NCI-H524 treated with DMSO at 0.1 percent for 48 hours (cell line): ENCODE measurements at regions not wholly inside any gene's neighbourhood (a gene's known extent, or its start where the extent isn't known, plus 50 kb on each side); places are given as distances from the start of the nearest gene placed in this dataset.
A peak's percentile ranks its signal among the peaks of the same experiment; 100 is the strongest.

Experiments
- DNase-seq: peaks from one replicate; lab custom pipeline; 2025; lab: John Stamatoyannopoulos, UW

- no peak for DNase-seq
These were observed 380.3 kb downstream of the AASDHPPT start for GRCh38 chr11:106457727-106458126.

GRCh38 chr11:106459135-106459534 lies 381.7 kb downstream of the AASDHPPT start:
- no peak for DNase-seq

- no peak for DNase-seq
These were observed 383.8 kb downstream of the AASDHPPT start for GRCh38 chr11:106461148-106461691.

DNA sequence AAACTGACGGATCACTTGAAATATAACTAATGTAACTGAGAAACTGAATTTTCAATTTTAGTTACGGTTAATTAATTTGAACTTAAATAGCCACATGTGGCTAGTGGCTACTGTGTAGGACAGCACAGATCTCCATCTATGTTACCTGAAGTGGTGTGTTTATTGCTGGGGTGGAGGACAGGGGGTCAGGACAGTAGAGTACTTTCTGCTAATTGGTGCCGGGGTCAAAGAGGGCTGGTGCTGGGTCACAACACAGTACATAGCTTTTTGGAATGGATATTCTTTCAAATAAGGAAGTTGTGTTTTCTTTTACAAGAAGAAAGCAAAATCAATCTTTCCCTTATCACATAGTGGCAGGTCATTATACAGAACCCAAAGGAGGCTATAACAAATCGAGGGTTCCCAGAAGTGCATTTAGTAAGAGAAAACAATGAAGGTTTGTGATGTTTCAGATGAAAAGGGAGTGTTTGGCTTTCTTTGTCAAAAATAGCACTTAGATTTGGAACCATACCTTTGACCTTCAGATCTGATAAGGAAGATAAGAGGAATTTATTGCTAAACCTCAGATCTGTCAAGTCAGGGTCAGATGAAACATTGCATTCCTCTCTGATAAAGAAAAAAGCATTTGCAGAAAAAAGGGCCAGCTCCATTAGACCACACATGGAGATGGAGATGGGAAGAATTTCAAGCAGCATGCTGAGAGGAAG lies 384.5 kb downstream of the AASDHPPT start:
- no peak for DNase-seq

GRCh38 chr11:106463154-106463553 lies 385.7 kb downstream of the AASDHPPT start:
- peak; percentile 73 for DNase-seq

DNA sequence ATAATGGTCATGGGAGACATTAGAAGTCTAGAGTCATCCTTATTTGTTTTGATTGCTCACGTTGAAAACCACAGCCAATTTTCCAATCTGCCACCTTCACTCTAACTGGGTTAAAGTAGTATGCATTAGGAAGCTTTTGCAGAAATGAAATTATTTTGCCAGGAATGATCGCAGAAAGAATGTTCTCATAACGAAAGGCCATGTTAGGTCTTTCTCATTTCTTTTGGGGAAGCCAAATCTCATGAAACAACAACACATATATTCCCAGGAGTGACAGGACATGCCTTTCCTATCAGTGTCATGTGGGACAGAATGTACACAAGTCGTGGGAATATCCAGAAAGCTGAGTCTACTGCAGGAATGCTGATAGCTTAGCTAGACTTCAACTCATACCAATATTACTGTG lies 386.3 kb downstream of the AASDHPPT start:
- DNase-seq: no peak

- DNase-seq: no peak
These were observed 387.3 kb downstream of the AASDHPPT start for GRCh38 chr11:106464728-106465127.

DNA sequence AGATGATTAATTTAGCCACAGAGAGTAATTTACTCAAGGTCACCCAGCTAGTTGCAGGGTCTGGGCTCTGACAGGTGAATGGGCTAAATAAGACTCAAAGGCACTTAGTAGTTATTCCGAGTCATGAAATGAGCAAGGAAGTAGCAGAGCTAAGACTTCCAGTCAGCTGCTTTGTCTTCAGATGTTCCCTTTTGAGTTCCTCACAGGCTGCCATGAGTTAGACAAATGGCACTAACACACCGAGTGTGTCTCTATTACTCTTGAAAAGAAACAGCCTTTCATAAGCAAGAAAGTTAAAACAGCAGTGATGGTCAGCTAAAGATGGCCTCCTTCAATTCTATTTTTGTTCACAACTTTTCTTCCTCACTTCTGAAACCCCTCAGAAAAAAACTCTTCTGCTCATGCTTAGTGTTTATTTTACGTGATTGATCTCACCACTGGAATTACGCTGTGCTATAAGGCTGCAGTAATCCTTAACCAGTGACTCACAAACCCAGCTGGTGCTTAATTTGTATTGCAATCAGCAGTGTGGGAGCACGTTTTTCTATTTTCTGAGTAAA lies 389.1 kb downstream of the AASDHPPT start:
- no peak for DNase-seq

GRCh38 chr11:106467501-106467900 lies 390.0 kb downstream of the AASDHPPT start:
- no peak for DNase-seq

DNA sequence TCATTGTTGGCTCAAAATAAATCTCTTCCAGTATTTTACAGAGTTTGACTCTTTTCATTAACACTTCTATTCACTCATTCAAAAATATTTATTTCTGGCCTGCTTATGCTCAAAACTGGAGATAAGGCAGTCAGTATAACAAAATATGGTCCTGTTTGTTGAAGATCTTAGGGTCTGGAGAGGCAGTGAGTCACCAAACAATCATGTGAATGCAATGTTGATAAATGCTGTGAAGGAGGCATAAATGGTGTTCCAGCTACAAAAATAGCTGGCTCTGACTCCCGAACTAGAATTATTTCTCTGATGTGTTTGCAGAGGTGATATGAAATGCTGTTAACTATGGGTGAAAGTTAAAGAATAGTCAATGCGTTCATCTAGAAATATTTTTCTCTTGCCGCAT lies 390.6 kb downstream of the AASDHPPT start:
- no peak for DNase-seq

GRCh38 chr11:106468531-106468930 lies 391.1 kb downstream of the AASDHPPT start:
- DNase-seq: no peak

DNA sequence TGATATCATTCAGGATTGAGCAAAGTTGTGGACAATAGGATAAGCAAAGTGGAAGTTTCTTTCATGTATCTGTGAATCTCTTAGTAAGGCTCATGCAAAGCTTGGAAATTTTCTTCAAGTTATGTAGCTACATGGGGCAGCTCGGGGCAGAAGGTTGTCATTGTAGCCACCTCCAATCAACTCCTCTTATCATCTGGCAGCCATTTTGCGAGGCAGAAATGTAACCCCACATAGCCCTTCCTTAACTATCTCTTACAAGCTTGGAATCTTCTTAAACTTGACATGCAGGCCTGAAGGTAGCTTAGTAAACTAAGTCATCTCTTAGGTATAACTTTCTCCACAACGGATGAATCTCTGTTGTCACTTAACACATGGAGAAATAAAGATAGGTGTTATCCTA lies 392.8 kb downstream of the AASDHPPT start:
- no peak for DNase-seq

- no peak for DNase-seq
These were observed 393.8 kb downstream of the AASDHPPT start for GRCh38 chr11:106471276-106471675.

DNA sequence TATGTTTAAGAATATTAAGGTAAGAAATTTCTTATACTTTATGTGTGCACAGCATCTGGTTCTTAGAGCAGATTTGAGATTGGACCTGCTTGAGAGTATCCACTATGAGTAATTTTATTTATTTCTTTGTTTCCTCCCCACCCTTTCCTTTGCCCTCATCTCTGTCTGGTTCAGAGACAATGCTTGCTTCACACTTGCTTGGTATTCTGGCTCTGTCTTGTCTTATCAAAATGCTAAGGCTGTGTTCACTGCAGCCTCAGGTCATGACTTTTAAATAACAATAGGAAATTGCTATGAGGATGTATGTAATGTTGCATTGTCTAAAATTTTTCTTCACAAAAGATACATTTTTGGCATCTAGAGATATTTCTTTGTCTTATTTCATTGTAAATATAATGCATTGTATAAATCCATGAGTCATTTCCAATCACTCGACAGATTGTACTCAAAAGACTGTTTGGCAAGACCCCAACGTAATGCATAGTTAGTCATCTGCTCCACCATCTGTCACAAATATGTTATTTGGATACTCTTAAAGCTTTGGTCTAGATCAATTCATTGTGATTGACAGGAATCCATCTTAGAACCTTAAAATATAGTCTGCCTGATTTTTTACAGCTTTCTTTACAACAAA lies 395.7 kb downstream of the AASDHPPT start:
- DNase-seq: peak; percentile 84

DNA sequence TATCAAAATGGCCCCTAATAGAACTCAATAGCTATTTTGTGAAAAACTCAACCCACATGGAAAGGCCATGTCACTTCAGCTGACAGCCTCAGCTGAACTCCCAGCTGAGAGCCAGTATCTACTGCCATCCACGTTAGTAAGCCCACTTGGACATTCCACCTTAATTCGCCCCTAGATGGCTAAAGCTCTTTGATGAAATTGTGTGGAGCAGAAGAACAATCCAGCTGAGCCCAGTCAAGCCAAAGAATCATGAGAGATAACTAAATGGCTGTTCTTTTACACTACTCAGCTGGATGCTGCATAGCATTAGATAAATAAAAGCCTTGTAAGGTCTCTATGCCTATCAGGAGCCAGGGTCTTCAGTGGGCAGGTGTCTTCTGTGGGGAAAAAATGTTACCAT lies 396.8 kb downstream of the AASDHPPT start:
- no peak for DNase-seq

- no peak for DNase-seq
These were observed 397.7 kb downstream of the AASDHPPT start for GRCh38 chr11:106475181-106475580.

DNA sequence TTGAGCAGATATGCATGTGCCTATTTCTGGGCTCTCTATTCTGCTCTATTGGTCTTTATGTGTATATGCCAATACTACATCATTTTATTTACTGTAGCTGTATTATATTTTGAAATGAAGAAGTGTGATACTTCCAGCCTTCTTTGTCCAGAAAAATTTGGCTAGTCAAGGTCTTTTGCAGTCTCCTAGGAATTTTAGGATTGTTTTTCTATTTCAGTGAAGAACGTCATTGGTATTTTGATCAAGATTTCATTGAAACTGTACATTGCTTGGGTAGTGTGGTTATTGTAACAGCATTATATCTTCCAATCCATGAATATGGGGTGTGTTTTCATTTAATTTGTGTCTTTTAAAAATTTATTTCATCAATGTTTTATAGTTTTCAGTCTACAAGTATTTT lies 400.3 kb downstream of the AASDHPPT start:
- DNase-seq: no peak

DNA sequence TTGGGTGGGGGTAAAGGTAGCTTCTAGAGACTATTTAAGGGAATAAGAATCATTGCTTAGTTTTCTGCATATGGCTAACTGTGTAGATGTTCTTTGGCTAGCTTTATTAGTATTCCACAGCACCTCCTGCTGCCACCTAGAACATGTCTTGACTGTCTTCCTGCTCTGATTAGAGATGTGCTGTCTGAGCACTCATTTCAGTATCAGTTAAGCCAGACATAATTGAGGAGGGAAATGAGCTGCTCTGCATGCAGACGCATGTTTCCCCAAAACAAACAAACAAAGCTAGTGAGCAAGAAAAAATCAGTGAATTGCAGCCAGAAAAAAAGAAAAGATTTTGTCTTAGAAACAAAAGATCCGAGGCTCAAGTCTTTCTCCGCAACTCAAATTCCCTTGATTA lies 402.2 kb downstream of the AASDHPPT start:
- DNase-seq: no peak

- no peak for DNase-seq
These were observed 403.2 kb downstream of the AASDHPPT start for GRCh38 chr11:106480581-106481190.

DNA sequence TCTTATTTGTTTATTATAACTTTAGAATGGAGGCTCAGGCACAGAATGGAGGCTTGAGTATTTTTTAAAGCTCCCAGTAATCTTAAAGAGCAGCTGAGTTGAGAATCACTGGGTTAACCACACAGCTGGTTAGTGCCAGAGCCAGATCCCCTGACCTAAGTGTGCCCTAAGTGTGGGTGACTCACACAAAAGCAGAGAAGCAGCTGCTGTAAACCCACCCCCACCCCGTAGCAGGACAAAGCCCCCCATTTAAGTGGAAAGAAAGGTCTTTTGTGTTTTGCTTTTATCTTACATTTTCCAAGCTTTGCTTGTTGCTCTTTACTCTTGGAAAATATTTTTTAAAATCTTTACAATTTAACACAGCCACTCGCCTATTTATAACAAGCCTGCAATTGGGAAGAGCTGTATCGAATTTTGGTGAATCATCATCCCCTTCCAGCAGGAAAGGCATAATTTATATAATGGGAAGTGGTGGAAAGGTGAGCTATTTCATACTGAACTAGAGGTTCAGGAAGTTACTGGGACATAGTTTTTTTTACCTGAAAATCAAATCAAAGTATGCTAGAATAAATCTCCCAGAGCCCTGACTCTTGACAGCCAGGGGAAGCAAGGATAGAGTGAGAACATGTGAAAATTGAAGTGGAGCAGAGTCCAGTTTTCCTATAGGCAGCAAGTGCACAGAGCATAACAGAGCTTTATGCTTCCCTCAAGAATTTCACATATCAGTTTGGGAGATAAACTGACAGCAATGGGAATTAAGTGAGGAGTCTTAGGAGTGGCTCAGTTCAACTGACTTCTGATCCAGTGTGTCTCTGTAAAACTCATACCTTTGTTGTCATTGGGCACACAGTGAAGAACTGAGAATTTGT lies 405.7 kb downstream of the AASDHPPT start:
- DNase-seq: peak; percentile 9

GRCh38 chr11:106491751-106492150 lies 414.3 kb downstream of the AASDHPPT start:
- DNase-seq: no peak

DNA sequence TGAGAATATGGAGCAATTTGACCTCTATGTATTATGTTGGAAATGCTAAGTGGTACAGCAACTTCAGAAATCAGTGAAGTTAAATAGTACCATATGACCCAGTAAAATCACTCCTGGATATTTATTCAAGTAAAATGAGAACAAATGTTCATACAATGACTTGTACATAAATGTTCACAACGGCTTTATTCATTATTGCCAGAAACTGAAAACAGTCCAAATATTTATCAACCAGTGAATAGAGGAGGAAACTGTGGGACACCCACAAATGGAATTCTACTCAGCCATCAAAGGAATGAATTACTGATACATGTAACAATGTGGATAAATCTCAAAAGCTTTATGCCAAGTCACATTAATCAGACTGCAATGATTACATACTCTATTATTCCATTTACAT lies 416.3 kb downstream of the AASDHPPT start:
- DNase-seq: no peak
